Right atrium auricular region (tissue), 2 donors: ENCODE measurements at regions not wholly inside any gene's neighbourhood (a gene's known extent, or its start where the extent isn't known, plus 50 kb on each side); places are given as distances from the start of the nearest gene placed in this dataset.
"Not testable (repeated sequence)": the region's sequence is repeated elsewhere in the genome, so short reads cannot be mapped to it uniquely, and the experiment has no call there.

Experiments
- DNase-seq: peaks from one replicate; pipeline ENCODE4 v3.0.0-alpha.2; 2019; ENCODE audit warnings: low spot score
- H3K27ac ChIP-seq, 2 donors: fragments of 200-600 bp; sonication (generic); 1 replicate in 1 of 2; 2 replicates in 1 of 2; pipeline ENCODE4 v1.5.1; 2016 to 2019
- H3K27me3 ChIP-seq, 2 donors: fragments of 200-600 bp; sonication (generic); one replicate each; pipeline versions ENCODE4 v1.5.1 to v1.6.0; 2017 to 2019
- H3K36me3 ChIP-seq: fragments of 200-600 bp; sonication (generic); one replicate; pipeline ENCODE4 v1.5.1; 2016
- H3K4me1 ChIP-seq, 2 donors: fragments of 200-600 bp; sonication (generic); one replicate each; pipeline versions ENCODE4 v1.5.1 to v1.6.0; 2017 to 2019
- H3K4me3 ChIP-seq, 2 donors: fragments of 200-600 bp; sonication (generic); 1 replicate in 1 of 2; 2 replicates in 1 of 2; pipeline ENCODE4 v1.5.1; 2017 to 2019; ENCODE audit warnings: mild to moderate bottlenecking in 1 of 2, moderate library complexity in 1 of 2
- H3K9me3 ChIP-seq, 2 donors: fragments of 200-600 bp; sonication (generic); one replicate each; pipeline ENCODE4 v1.5.1; 2019
- CTCF ChIP-seq, 2 donors: fragments of 200-600 bp; sonication (generic); IDR thresholded peaks; one replicate each; pipeline ENCODE4 v1.5.1; 2019; ENCODE audit warnings: antibody characterized with exemption in 2 of 2

GRCh38 chr14:83711046-83711445, 1818.9 kb upstream of the FLRT2 start:
- Histone ChIP-seq H3K27me3 (no peaks in the 10 kb centered on the region), H3K36me3 (no peaks in the 10 kb centered on the region), H3K9me3 (no peaks in the 10 kb centered on the region), H3K4me3 (no peak overlapping the region), H3K4me1 (no peaks in the 10 kb centered on the region), H3K27ac (no peak overlapping the region)
- TF ChIP-seq CTCF (IDR thresholded peaks at IDR 0.05) = no peak
- DNase-seq = no peak

- no peaks in the 10 kb centered on the region for H3K9me3 ChIP-seq
- DNase-seq = no peak
- no peak overlapping the region for H3K27ac ChIP-seq
- H3K4me1 ChIP-seq = no peaks in the 10 kb centered on the region
- no peaks in the 10 kb centered on the region for H3K27me3 ChIP-seq
- no peak for TF ChIP-seq CTCF (IDR thresholded peaks at IDR 0.05)
- H3K4me3 ChIP-seq = no peak overlapping the region
- H3K36me3 ChIP-seq = no peaks in the 10 kb centered on the region
Observed at GRCh38 chr14:83712418-83713129, 1817.4 kb upstream of the FLRT2 start.

- no peaks in the 10 kb centered on the region for H3K4me1 ChIP-seq
- H3K9me3 ChIP-seq = no peaks in the 10 kb centered on the region
- no peak for TF ChIP-seq CTCF (IDR thresholded peaks at IDR 0.05)
- no peak overlapping the region for H3K27ac ChIP-seq
- H3K36me3 ChIP-seq = no peaks in the 10 kb centered on the region
- H3K27me3 ChIP-seq = no peaks in the 10 kb centered on the region
- no peak for DNase-seq
- H3K4me3 ChIP-seq = no peak overlapping the region
Observed at GRCh38 chr14:83713732-83714131, 1816.2 kb upstream of the FLRT2 start.

DNA sequence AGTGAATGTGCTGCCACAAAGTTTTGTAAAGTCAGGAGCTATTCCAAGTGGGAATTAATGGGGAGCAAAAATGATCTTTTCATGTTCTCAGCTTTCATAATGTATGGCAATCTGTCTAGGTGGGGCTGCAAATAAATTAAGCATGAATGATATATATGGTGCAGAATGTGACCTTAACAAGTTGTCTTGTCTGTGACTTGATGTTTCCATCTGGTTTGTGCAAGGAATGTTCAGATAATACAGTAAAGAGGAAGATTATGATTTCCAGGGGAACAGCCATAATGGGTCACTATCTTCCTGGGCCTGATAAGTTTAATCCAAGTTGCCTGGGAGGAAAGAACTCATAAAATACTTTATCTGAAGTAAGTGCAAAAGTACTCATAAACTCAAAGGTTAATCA, 1815.8 kb upstream of the FLRT2 start:
- H3K4me1 ChIP-seq = no peaks in the 10 kb centered on the region
- H3K36me3 ChIP-seq = no peaks in the 10 kb centered on the region

DNA sequence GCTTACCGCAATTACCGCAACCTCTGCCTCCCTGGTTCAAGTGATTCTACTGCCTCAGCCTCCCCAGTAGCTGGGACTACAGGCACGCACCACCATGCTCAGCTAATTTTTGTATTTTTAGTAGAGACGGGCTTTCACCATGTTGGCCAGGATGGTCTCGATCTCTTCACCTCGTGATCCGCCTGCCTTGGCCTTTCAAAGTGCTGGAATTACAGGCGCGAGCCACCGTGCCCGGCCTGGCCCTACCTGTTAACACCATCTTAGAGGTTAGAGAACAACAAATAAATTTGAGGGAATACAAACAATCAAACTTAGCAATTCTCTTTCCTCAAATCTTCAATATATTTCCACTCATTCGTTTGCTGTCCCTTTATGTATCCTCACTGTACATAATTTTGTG, 1810.5 kb upstream of the FLRT2 start:
- not testable (repeated sequence) for H3K9me3 ChIP-seq, DNase-seq, H3K27me3 ChIP-seq, H3K36me3 ChIP-seq, H3K4me1 ChIP-seq, H3K4me3 ChIP-seq, H3K27ac ChIP-seq

More for the DNA sequence above, 1815.8 kb upstream of the FLRT2 start:
- TF ChIP-seq CTCF (IDR thresholded peaks at IDR 0.05) = no peak
- no peak overlapping the region for H3K27ac ChIP-seq
- H3K27me3 ChIP-seq = no peaks in the 10 kb centered on the region
- no peak for DNase-seq
- H3K9me3 ChIP-seq = no peaks in the 10 kb centered on the region
- H3K4me3 ChIP-seq = no peak overlapping the region

DNA sequence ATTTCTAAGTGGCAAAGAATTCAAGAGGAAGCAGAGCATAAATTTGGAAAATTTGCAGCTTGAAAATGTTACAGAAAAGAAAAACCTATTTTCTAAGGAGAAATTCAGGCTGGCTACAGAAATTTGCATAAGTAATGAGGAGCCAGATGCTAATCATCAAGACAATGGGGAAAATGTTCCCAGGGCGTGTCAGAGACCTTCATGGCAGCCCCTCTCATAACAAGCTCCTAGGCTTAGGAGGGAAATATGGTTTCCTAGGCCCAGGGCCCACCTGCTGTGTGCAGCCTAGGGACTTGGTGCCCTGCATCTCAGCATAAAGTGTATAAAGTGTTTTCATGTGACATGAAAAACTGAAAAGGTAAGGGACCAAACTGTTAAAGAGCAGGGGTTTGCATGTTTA, 1796.3 kb upstream of the FLRT2 start:
- Histone ChIP-seq H3K4me3 (no peak overlapping the region), H3K4me1 (no peaks in the 10 kb centered on the region), H3K27ac (no peak overlapping the region), H3K27me3 (no peaks in the 10 kb centered on the region), H3K36me3 (no peaks in the 10 kb centered on the region), H3K9me3 (no peaks in the 10 kb centered on the region)
- TF ChIP-seq CTCF (IDR thresholded peaks at IDR 0.05) = no peak
- DNase-seq = no peak
